ENCODE measurements at regions not wholly inside any gene's neighbourhood (a gene's known extent, or its start where the extent isn't known, plus 50 kb on each side); places are given as distances from the start of the nearest gene placed in this dataset.
"Not testable (repeated sequence)": the region's sequence is repeated elsewhere in the genome, so short reads cannot be mapped to it uniquely, and the experiment has no call there.

GRCh38 chr2:2464094-2464493 is 133.0 kb upstream of the MYT1L start:
- no peak for DNase-seq
- no peak for ATAC-seq

GRCh38 chr2:2456721-2457120 is 125.6 kb upstream of the MYT1L start:
- no peak for ATAC-seq
- no peak for DNase-seq

- DNase-seq, result no peak
- no peak for ATAC-seq
These were observed 124.1 kb upstream of the MYT1L start for GRCh38 chr2:2455151-2455550.

- ATAC-seq, result no peak
- no peak for DNase-seq
These were observed 121.9 kb upstream of the MYT1L start for GRCh38 chr2:2452961-2453360.

- ATAC-seq, result not testable (repeated sequence)
These were observed 120.2 kb upstream of the MYT1L start for GRCh38 chr2:2451275-2451674.

GRCh38 chr2:2448178-2448577 is 117.1 kb upstream of the MYT1L start:
- DNase-seq (no peak), ATAC-seq (no peak)

More at GRCh38 chr2:2451275-2451674, 120.2 kb upstream of the MYT1L start:
- DNase-seq, result not testable (repeated sequence)

GRCh38 chr2:2422621-2423020 is 91.5 kb upstream of the MYT1L start:
- no peak for ATAC-seq
- DNase-seq, result no peak

- no peak for ATAC-seq
- no peak for DNase-seq
These were observed 82.5 kb upstream of the MYT1L start for GRCh38 chr2:2413525-2413924.

- ATAC-seq (no peak), DNase-seq (no peak)
These were observed 79.9 kb upstream of the MYT1L start for GRCh38 chr2:2410987-2411386.

GRCh38 chr2:2409481-2409880 is 78.4 kb upstream of the MYT1L start:
- ATAC-seq, result no peak

GRCh38 chr2:2405780-2406179 is 74.7 kb upstream of the MYT1L start:
- DNase-seq (no peak), ATAC-seq (no peak)

More at GRCh38 chr2:2409481-2409880, 78.4 kb upstream of the MYT1L start:
- DNase-seq, result no peak

- no peak for ATAC-seq
These were observed 69.4 kb upstream of the MYT1L start for GRCh38 chr2:2400286-2401038.

GRCh38 chr2:2399396-2399795 is 68.3 kb upstream of the MYT1L start:
- DNase-seq (no peak), ATAC-seq (no peak)

More at GRCh38 chr2:2400286-2401038, 69.4 kb upstream of the MYT1L start:
- no peak for DNase-seq

GRCh38 chr2:2392332-2392731 is 61.3 kb upstream of the MYT1L start:
- ATAC-seq, result no peak
- no peak for DNase-seq

GRCh38 chr2:2389215-2389614 is 58.1 kb upstream of the MYT1L start:
- ATAC-seq (no peak), DNase-seq (no peak)

Measured in stimulated activated naive CD8-positive, alpha-beta T cell treated with anti-CD3 and anti-CD28 coated beads, Interleukin-15, Interleukin-2, amounts not matched to agents 100 U/mL and 50 U/mL, for 24 hours (primary cell).